ENCODE measurements at regions not wholly inside any gene's neighbourhood (a gene's known extent, or its start where the extent isn't known, plus 50 kb on each side); places are given as distances from the start of the nearest gene placed in this dataset.

DNA sequence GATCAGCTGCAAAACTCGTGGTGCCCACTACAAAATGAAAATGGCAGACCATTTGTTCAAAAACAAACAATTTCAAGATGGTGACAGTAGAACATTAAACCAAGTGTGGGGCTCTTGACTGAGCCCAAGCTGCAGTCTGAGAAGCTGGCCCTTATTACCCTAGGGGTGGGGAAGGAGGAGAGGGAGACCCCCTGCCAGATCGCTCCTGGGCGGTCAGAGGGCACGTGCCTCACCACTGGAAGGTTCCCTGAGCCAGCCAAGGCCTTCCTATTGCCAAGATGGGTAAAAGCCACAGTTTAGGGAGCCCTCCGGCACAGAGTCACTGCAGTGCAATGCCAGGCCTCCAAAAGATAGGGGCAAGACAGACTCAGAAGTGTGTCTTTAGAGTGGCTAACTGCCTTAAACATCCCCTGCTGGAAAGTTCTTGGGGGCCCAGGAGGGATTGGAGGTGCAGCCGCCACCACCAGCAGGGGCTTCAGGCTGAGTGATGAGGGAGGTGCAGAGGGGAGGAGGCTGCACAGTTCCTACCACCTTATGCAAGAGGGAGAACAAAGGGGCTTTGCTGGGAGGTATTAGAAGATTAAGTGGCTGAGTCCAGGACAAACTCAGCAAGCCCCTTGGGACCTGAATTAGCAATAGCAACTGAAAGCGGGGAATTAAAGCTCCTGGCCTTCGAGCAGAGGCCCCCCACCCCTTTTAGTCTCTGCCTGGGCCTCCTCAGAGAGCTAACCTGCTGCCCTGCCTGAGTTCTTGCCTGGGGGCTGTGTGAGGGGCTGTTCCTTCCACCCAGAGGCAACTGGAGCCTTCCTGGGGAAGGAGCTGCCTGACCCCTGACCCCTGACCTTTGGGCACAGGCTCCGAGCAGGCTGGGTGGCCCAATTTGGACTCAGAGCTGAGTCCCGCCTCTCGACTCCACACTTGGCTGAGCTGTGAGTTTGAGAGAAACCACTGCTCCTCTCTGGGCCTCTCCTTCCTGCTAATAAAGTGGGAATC, 88.4 kb downstream of the VEGFA start:
- no peak overlapping the region for H3K4me3 ChIP-seq (ENCODE audit: insufficient read depth, low read length, poor library complexity, severe bottlenecking)
- H3K27me3 ChIP-seq (ENCODE audit: low read length) = no peaks in the 10 kb centered on the region
- H3K36me3 ChIP-seq (ENCODE audit: low read length) = no peaks in the 10 kb centered on the region
- H3K4me2 ChIP-seq (ENCODE audit: low read depth, low read length, poor library complexity, severe bottlenecking) = no peak overlapping the region
- H3K27ac ChIP-seq (ENCODE audit: low read depth, low read length) = no peak overlapping the region
- no peaks in the 10 kb centered on the region for H4K20me1 ChIP-seq (ENCODE audit: low read depth, low read length)
- no peak for TF ChIP-seq EZH2phosphoT487 (conservative IDR thresholded peaks at IDR 0.05; ENCODE audit: low read length)
- TF ChIP-seq, protein P1, sequence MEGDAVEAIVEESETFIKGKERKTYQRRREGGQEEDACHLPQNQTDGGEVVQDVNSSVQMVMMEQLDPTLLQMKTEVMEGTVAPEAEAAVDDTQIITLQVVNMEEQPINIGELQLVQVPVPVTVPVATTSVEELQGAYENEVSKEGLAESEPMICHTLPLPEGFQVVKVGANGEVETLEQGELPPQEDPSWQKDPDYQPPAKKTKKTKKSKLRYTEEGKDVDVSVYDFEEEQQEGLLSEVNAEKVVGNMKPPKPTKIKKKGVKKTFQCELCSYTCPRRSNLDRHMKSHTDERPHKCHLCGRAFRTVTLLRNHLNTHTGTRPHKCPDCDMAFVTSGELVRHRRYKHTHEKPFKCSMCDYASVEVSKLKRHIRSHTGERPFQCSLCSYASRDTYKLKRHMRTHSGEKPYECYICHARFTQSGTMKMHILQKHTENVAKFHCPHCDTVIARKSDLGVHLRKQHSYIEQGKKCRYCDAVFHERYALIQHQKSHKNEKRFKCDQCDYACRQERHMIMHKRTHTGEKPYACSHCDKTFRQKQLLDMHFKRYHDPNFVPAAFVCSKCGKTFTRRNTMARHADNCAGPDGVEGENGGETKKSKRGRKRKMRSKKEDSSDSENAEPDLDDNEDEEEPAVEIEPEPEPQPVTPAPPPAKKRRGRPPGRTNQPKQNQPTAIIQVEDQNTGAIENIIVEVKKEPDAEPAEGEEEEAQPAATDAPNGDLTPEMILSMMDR (IDR thresholded peaks at IDR 0.05; ENCODE audit: insufficient read depth, low read length, poor library complexity, severe bottlenecking) = no peak
- no peak overlapping the region for H3K9ac ChIP-seq (ENCODE audit: low read length)
- no peaks in the 10 kb centered on the region for H3F3A ChIP-seq (ENCODE audit: insufficient read depth)
- H3K9me2 ChIP-seq (replicated peaks; ENCODE audit: insufficient read depth, low read length) = no peaks in the 10 kb centered on the region
- no peak overlapping the region for H2AFZ ChIP-seq (ENCODE audit: low read depth, low read length, severe bottlenecking)
- H3K79me2 ChIP-seq (ENCODE audit: insufficient read depth, low read length) = no peaks in the 10 kb centered on the region
- H3K9me3 ChIP-seq (ENCODE audit: insufficient read depth, low read length) = no peaks in the 10 kb centered on the region

GRCh38 chr6:43856005-43856765, 86.2 kb downstream of the VEGFA start:
- H3K9me3 ChIP-seq (ENCODE audit: insufficient read depth, low read length) = no peaks in the 10 kb centered on the region
- no peaks in the 10 kb centered on the region for H3K79me2 ChIP-seq (ENCODE audit: insufficient read depth, low read length)
- H3K9me2 ChIP-seq (replicated peaks; ENCODE audit: insufficient read depth, low read length) = no peaks in the 10 kb centered on the region
- no peaks in the 10 kb centered on the region for H3K36me3 ChIP-seq (ENCODE audit: low read length)
- no peak overlapping the region for H3K27ac ChIP-seq (ENCODE audit: low read depth, low read length)
- no peaks in the 10 kb centered on the region for H3F3A ChIP-seq (ENCODE audit: insufficient read depth)
- no peak overlapping the region for H3K4me3 ChIP-seq (ENCODE audit: insufficient read depth, low read length, poor library complexity, severe bottlenecking)
- no peak overlapping the region for H2AFZ ChIP-seq (ENCODE audit: low read depth, low read length, severe bottlenecking)
- no peaks in the 10 kb centered on the region for H4K20me1 ChIP-seq (ENCODE audit: low read depth, low read length)
- no peak overlapping the region for H3K9ac ChIP-seq (ENCODE audit: low read length)
- TF ChIP-seq, protein P1 (IDR thresholded peaks at IDR 0.05; ENCODE audit: insufficient read depth, low read length, poor library complexity, severe bottlenecking) = no peak
- TF ChIP-seq EZH2phosphoT487 (conservative IDR thresholded peaks at IDR 0.05; ENCODE audit: low read length) = no peak
- no peaks in the 10 kb centered on the region for H3K27me3 ChIP-seq (ENCODE audit: low read length)
- no peak overlapping the region for H3K4me2 ChIP-seq (ENCODE audit: low read depth, low read length, poor library complexity, severe bottlenecking)

GRCh38 chr6:43855247-43855646, 85.2 kb downstream of the VEGFA start:
- H3K4me3 ChIP-seq (ENCODE audit: insufficient read depth, low read length, poor library complexity, severe bottlenecking) = no peak overlapping the region
- H3K9me3 ChIP-seq (ENCODE audit: insufficient read depth, low read length) = no peaks in the 10 kb centered on the region
- no peaks in the 10 kb centered on the region for H4K20me1 ChIP-seq (ENCODE audit: low read depth, low read length)
- no peak overlapping the region for H2AFZ ChIP-seq (ENCODE audit: low read depth, low read length, severe bottlenecking)
- no peak overlapping the region for H3K4me2 ChIP-seq (ENCODE audit: low read depth, low read length, poor library complexity, severe bottlenecking)
- H3K9ac ChIP-seq (ENCODE audit: low read length) = no peak overlapping the region
- TF ChIP-seq EZH2phosphoT487 (conservative IDR thresholded peaks at IDR 0.05; ENCODE audit: low read length) = no peak
- no peaks in the 10 kb centered on the region for H3K9me2 ChIP-seq (replicated peaks; ENCODE audit: insufficient read depth, low read length)
- H3K27me3 ChIP-seq (ENCODE audit: low read length) = no peaks in the 10 kb centered on the region
- H3F3A ChIP-seq (ENCODE audit: insufficient read depth) = no peaks in the 10 kb centered on the region
- H3K36me3 ChIP-seq (ENCODE audit: low read length) = no peaks in the 10 kb centered on the region
- no peaks in the 10 kb centered on the region for H3K79me2 ChIP-seq (ENCODE audit: insufficient read depth, low read length)
- H3K27ac ChIP-seq (ENCODE audit: low read depth, low read length) = no peak overlapping the region

All from SU-DHL-6 (cell line).